Lung microvascular endothelial cell (primary cell): ENCODE measurements at regions not wholly inside any gene's neighbourhood (a gene's known extent, or its start where the extent isn't known, plus 50 kb on each side); places are given as distances from the start of the nearest gene placed in this dataset.
"Not testable (repeated sequence)": the region's sequence is repeated elsewhere in the genome, so short reads cannot be mapped to it uniquely, and the experiment has no call there.

Source experiments
- DNase-seq, 2 donors: peaks; one replicate each; pipeline versions ENCODE4 v3.0.0 to v3.0.0-alpha.2; 2010; ENCODE audit warnings: low read depth in 2 of 2

DNA sequence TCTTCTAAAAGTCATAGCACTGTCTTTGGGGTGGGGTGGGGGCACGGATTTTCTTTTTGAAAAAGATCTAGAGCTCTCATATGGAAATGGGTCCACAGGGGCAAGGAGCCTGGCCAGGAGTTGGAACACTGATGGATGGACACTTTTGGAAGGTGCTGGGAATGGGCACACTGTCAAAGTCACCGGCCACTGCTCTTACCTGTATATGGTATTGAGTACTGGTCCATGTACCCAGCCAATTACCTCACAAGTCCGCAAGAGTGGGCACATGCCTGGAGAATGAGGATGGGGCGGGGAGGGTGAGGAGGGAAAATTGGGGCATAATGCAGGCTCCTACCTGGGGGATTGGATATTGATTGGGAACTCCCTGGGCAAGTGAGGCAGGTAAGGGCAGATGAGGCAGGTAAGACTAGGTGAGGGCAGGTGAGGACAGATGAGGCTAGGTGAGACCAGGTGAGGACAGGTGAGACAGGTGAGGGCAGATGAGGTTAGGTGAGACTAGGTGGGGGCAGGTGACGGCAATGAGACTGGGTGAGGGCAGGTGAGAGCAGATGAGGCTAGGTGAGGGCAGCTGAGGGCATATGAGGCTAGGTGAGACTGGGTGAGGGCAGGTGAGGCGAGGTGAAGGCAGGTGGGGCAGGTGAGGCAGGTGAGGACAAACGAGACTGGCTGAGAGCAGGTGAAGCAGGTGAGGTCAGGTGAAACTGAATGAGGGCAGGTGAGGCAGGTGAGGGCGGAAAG, 167.9 kb downstream of the NRN1 start:
- no peak for DNase-seq

DNA sequence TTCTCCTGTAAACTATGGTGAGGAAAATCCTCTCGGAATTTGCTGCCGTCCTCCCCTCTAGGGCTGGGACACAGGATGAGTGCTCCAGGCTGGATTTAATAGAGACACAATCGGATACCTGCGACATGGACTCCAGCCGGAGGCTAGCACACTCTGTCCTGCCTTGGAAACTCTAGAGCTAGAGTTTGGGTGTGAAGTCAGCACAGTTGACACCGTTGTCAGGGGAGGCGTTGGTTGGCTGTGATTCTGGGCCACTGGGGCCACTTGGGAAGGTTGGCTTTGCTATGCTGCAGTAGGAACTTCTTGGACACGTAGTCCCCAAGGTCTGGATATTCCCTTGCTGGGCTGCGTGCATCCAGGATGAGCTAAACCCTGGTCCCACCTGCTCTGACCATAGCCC, 169.4 kb downstream of the NRN1 start:
- DNase-seq, result no peak

DNA sequence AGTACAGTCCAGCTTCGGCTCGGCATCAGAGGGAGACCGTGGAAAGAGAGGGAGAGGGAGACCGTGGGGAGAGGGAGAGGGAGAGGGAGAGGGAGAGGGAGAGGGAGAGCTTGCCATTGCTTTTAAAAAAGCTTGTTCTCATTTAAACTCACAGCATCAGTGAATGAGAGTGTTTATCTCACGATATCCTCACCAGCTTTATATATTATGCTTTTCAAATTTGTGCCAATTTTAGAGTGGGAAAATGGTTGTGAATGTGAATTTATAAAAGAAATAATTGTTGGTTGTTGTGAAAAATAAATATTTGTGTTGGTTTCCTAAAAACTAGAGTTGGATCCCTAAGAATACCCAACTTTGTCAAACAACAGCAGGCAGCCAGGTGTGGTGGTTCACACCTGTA, 170.1 kb downstream of the NRN1 start:
- DNase-seq, result not testable (repeated sequence)

DNA sequence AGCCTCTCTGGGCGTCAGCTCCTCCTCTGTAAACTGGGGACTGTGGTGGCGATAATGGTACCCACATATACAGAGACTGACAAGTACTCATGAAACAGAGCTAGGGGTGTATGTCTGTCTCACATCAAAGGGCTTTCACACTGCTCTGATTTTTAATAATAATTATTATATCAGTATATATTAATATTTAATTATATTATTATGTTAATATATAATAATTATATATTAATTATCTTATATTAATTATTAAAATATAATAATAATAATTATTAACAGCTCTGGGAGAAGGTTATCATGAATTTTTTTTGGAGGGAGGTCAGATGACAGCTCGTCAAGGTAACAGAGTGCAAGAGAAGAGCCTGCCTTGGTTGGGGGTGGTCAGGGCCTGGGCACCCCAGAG, 173.6 kb downstream of the NRN1 start:
- DNase-seq, result no peak

DNA sequence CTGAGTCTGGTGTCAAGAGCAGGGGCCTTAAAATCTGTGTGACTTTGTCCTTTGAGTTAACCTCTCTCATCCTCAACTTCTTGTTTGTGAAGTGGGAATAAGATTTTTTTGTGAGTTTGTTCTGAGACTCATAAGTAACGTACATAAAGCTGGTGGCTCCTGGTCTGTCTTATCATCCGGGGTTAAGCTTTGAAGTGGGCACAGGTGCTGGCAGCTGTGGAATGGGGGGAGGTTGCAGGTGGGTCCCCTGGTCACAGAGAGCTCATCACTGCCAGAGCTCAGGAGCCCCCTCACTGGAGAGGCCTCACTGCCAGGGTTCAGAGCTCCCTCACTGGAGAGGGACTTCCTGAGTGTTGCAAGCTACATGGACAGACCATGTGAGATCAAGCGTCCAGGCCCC, 174.1 kb downstream of the NRN1 start:
- no peak for DNase-seq

DNA sequence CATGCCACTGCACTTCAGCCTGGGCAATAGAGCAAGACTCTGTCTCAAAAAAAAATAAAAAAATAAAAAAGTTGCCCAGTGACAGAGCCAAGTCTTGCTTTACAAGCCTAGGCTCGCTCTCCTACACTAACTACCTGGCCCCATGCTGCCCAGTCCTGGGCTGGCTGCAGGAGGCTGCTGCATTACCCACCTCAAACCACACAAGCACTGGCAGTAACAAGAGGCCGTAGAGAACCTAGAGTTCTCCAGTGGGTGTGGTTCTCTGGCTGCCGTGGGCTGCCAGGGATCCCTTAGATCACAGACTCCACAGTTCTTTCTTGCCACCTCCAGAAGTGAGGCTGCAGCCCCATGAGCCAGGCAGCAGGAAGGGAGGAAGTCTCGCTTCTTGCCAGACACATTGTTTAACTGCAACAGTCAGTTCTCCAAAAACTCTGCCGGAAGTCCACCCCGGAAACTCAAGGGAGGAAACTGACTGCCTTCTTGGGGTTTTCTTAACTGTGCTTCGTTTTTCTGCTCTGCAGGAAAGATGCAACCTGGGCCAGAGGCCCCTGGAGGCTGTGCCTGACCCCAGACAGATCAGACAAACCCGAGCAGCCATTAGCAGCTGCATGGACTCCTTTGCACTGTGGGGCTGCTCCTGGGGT, 175.4 kb downstream of the NRN1 start:
- DNase-seq, result peak in 1 of 2 donors; percentile 30

DNA sequence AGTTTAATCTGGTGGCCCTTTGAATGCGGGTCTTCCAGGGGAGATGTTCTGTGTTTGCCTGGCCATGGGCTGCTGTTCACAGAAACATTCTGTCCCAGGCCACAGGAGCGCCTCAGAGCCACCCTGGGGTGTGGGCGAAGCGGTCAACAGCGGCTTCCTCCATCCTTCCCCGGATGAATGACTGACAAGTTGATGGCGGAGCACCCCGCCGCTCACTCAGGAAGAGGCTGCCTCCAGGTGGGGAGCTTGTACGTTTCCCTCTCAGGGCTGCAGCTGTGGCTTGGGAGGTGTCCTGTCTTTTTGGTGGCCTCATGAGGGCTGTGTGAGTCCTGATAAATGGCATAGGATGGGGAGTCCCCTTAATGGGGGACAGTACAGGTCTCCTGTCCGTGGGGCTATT, 178.4 kb downstream of the NRN1 start:
- no peak for DNase-seq

DNA sequence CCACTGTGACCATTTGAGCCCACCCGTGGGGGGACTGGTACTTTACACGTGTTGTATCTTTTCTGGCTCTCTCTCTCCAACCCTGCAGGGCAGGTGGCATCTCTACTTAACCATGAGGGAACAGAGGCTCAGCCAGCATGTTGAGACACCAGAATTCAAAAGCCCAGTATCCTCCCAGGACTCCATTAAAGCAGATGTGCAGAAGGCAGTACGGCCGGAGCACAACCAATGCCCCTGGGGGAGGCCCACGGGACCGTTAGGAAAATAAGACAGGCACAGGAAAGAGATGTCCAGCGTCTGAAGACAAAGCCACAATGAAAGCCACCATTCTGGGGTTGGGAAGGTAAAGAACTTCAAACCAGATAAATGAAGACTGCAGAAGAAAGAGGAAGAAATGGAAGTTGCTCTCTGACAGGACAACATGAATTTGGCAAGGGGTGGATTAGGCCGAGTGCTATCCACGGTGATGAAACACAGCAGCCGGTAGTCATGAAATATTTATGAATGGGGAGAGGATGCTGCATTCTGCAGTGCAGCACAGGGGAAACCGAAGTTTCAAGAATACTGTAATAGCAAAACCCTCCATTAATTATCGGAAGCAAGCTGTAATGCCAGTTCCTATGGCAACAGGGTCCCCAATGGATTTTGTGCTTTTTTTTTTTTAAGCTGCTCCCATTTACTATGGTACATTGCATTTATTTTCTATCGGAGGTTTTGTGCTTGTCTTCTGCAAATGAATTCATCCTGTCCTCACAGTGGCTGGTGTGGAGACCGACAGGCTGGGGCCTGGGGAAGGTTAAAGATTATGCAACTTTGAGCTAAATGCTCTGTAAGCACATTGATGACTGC, 179.4 kb downstream of the NRN1 start:
- no peak for DNase-seq

DNA sequence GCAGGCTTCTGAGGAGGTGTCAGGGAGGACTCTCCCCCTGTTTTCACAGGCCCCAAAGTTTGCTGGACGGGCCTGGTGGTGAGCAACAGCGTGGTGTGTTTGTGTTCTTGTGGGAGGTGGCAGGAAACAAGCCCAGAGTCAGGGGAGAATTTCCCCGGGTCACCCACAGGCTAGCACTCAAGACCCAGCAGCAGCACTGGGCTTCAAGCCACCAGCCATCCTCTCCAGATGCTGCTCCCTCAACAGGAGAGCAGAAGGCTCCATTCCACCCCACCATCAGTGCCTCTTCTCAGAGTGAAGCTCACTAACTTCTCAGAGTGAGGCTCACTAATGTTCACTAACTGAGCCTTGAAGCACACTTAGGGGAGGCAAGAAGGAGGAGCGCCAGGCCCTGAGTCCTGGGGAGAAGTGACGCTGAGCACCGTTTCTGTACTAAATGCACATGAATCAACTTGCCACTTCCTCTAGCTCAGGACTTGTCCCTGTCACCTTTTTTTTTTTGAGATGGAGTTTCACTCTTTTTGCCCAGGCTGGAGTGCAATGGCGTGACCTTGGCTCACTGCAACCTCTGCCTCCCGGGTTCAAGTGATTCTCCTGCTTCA, 182.2 kb downstream of the NRN1 start:
- DNase-seq, result not testable (repeated sequence)
